CD1c-positive myeloid dendritic cell (primary cell): ENCODE measurements at regions not wholly inside any gene's neighbourhood (a gene's known extent, or its start where the extent isn't known, plus 50 kb on each side); places are given as distances from the start of the nearest gene placed in this dataset.

Source experiments
- DNase-seq: peaks from one replicate; pipeline ENCODE4 v3.0.0-alpha.2; 2016; ENCODE audit errors: extremely low spot score

DNA sequence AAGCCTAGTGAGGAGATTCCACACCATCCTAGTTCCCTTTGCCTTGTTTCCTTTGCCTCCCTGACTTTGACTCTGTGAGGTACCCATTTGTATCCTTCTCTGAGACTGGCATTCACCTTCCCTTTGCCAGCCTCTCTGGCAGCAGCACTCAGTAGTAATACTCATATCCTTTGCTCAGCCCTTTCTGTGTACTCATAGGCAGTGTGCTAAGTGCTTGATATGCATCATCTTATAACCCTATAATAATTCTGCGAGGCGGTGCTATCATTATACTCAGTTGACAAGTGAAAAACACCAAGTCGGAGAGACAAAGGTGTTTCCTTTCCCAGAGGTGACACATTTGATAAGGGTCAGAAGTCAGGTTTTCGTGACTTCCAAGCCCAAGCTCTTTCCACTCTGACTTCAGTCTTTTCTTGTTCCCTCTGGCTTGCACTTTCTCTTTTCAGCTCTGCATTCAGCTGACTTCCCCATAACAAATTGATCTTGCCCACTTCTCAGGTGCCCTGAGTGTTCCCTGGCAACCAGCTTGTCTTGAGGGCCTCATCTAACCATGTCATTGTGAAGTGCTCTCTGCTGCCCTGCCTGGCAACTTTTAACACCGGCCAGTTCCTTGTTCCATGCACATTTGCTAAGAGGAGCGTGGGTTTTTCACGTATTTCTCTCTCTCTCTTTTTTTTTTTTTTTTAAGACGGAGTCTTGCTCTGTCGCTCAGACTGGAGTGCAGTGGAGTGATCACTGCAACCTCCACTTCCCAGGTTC is 94.5 kb upstream of the UPP2 start:
- DNase-seq = peak; percentile 40

DNA sequence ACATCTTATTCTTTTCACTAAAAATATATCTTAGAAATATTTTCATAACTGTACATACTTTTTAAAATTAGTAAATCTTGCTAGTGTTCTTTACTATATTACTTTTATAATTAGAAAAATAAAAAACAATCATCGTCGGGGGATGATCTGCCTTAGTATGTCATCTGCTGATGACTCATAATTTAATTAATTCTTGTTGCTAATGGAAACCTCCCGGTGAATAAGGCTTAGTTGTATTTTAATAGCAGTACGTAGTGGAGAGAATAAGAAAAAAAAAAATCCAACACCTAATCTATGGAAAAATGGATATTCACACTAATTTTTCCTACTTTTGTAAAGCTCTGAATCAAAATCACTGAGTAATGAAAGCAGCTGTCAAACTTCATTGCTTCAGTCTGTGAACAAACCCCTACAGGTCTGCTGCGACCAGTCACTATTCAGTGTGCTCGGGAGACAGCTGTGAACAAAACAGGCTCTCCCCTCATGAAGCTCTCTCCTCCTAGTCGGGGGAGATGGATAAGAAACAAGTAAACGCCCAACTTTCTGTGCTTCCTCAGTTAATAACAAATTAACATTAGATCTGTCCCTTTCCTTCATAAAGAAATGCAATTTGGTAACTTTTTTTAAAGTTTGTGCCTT is 97.4 kb upstream of the UPP2 start:
- no peak for DNase-seq

- no peak for DNase-seq
Observed at GRCh38 chr2:158002079-158002478, 99.6 kb upstream of the UPP2 start.

DNA sequence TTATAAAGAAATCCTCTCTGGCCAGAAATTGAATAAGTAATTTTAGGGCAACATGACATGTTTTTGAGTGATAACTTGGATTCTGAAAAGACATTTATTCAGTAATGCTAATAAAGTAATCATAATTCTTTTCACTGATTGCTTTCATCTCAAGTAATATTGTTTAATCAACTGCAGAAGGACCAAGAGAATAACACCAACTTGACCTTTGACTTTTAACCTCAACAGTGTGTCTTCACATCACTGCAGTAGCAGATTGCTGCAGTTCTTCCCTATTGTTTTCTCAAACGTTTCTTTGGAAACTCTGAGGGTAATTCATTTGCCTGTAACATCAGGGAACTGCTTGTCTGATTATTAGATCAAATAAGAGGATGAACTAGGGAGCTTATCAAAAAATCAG is 104.9 kb upstream of the UPP2 start:
- DNase-seq = no peak

GRCh38 chr2:157995117-157995516 is 106.6 kb upstream of the UPP2 start:
- no peak for DNase-seq

DNA sequence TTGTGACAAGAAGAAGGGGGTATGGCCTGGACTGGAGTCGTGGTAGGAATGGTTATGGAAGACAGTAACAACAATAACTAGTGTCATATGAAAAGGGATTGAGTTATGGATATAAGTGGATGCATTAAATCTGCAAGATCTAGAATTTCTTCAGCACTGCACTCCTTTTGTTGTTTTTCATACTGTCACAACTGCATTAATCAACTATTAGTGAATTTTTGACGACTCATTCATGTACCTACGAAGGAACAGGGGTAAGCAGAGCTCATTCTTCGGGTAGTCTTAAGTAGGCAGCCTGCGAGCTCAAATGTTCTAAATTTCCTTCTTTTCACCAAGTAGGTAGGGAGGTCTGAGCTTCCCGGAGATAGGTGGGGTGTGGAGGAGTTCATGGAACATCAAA is 109.7 kb upstream of the UPP2 start:
- no peak for DNase-seq

- DNase-seq = no peak
Observed at GRCh38 chr2:157990173-157990572, 111.5 kb upstream of the UPP2 start.

- no peak for DNase-seq
Observed at GRCh38 chr2:157989227-157989626, 112.4 kb upstream of the UPP2 start.

- DNase-seq = no peak
Observed at GRCh38 chr2:157986761-157987160, 110.6 kb upstream of the ACVR1 start.

DNA sequence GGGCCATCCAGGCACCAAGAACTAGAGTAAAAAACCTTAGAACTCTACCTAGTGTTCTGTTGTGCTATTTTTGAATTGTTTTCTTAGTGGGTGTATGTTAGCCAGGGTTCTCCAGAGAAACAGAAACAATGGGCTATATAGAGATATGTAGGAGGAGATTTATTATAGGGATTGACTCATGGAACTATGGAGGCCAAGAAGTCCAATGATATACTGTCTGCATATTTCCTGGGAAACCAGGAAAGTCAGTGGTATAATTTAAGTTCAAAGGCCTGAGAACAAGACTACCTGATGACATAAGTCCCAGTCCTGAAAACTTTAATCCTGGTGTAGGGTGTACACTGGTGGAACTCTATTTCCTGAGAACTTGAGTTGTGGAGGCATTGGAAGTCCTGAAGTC is 108.7 kb upstream of the ACVR1 start:
- no peak for DNase-seq

DNA sequence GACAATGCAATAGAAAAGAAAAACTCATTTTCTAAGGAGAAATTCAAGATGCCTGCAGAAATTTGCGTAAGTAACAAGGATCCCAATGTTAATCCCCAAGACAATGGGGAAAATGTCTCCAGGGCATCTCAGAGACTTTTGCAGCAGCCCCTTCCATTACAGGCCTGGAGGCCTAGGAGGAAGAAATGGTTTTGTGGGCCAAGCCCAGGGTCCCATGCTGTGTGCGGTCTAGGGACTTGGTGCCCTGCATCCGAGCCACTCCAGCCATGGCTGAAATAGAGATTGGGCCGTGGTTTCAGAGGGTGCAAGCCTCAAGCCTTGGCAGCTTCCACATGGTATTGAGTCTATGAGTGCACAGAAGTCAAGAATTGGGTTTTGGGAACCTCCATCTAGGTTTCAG is 103.9 kb upstream of the ACVR1 start:
- no peak for DNase-seq

DNA sequence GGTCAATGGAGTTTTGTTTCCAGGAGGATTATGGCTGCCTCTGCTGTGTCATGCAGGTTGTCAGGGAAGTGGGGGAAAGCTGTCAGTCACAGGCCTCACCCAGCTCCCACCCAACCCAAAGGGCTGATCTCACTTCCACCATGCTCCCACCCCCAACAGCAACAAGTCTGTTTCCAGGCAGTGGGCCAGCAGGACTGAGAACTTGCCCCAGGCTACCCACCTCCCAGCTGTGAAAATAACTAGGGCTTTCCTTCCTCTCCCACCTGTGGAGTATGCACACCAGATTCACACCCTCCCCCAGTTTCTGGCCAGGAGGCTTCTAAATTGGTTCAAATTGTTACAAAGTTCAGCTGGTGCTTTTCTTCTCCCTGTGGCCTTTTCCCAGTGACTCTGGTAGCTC is 95.6 kb upstream of the ACVR1 start:
- DNase-seq = no peak

DNA sequence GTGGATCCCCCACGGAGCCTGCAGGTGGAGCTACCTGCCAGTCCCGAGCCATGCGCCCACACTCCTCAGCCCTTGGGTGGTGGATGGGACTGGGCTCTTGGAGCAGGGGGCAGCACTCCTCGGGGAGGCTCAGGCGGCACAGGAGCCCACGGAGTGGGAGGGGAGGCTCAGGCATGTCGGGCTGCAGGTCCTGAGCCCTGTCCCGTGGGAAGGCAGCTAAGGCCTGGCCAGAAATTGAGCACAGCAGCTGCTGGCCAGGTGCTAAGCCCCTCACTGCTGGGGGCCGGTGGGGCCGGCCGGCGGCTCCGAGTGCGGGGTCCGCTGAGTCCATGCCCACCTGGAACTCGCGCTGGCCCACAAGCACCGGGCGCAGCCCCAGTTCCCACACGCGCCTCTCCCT is 91.7 kb upstream of the ACVR1 start:
- DNase-seq = no peak

DNA sequence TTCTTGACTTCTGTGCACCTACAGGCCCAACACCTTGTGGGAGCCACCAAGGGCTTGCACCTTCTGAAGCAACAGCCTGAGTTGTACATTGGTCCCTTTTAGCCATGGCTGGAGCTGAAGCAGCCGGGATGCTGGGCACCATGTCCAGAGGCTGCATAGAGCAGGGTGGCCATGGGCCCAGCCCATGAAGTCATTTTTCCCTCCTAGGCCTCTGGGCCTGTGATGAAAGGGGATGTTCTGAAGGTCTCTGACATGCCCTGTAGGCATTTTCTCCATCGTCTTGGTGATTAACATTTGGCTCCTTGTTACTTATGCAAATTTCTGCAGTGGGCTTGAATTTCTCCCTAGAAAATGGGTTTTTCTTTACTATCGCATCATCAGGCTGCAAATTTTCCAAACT is 83.1 kb upstream of the ACVR1 start:
- no peak for DNase-seq

DNA sequence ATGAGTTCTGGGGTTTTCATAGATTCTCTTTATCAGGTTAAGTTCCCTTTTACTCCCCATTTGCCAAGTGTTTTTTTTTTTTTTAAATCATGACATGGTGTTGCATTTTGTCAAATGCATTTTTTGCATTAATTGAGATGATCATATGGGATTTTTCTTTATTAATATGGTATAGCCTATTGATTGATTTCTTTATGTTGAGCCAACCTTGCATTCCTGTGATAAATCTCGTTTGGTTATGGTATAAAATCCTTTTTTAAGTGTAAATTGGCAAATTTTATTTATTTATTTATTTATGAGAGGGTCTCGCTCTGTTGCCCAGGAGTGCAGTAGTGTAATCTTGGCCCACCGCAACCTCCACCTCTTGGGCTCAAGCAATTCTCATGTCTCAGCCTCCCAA is 81.5 kb upstream of the ACVR1 start:
- no peak for DNase-seq

- no peak for DNase-seq
Observed at GRCh38 chr2:157952558-157952957, 76.4 kb upstream of the ACVR1 start.

DNA sequence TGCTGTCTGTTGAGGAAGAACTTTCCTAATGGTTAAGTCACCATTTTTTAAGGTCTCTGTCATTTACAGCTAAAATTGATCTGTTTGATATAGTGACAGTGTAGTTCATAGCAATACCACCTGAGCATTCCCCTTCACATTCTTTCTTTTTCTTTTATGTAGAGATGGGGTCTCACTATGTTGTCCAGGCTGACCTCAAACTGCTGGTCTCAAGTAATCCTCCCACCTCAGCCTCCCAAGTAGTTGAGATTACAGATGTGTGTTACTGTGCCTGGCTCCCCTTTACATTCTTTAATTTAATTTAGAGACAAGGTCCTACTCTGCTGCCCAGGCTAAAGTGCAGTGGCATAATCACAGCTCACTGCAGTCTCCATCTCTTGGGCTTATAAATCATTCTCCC is 72.7 kb upstream of the ACVR1 start:
- DNase-seq = no peak

- no peak for DNase-seq
Observed at GRCh38 chr2:157946919-157947557, 70.9 kb upstream of the ACVR1 start.

DNA sequence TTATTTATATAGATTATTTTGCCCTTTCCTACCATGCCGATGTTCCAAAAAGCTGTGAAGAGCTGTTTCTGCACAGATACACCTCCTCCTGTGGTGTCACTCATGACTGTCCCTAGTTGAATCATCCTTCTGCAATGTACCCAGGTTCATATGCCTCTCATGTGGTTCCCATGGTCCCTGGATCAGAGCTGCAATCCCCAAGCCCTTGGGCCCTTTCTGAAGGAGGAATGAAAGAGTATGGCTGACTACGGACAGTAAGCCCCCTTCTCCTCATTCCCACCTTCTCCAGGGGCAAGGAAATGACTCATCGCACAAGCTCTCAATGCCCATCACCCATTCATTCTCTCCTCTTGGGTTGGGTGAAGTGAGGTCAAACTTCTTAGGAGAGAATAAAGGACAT is 63.9 kb upstream of the ACVR1 start:
- DNase-seq = no peak

DNA sequence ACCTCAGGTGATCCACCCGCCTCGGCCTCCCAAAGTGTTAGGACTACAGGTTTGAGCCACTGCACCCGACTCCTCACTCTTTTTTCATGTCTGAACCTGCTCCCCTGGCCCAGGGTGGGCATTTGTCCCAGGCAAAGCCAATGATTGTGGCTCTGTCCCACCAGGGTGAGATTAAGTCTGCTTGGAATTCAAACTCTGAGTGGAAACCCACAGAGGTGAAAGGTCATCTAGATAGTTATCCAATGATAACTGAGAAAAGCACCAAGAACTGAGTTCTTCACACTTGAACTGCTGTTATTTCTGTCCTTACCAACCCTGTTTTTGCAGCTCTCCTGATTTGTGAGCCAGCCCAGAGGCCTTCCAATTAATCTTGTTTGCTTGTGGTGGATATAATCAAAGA is 62.4 kb upstream of the ACVR1 start:
- no peak for DNase-seq

- no peak for DNase-seq
Observed at GRCh38 chr2:157936406-157936805, 60.3 kb upstream of the ACVR1 start.

GRCh38 chr2:157935378-157935906 is 59.3 kb upstream of the ACVR1 start:
- no peak for DNase-seq
